GM18499 (cell line): ENCODE measurements at regions not wholly inside any gene's neighbourhood (a gene's known extent, or its start where the extent isn't known, plus 50 kb on each side); places are given as distances from the start of the nearest gene placed in this dataset.

Source experiments
- ATAC-seq: cut with Tn5 transposase; IDR thresholded peaks from one replicate; pipeline ENCODE4 v1.9.1; 2021; ENCODE audit warnings: moderate number of reproducible peaks; ENCODE audit not compliant: insufficient read depth, unreplicated experiment

DNA sequence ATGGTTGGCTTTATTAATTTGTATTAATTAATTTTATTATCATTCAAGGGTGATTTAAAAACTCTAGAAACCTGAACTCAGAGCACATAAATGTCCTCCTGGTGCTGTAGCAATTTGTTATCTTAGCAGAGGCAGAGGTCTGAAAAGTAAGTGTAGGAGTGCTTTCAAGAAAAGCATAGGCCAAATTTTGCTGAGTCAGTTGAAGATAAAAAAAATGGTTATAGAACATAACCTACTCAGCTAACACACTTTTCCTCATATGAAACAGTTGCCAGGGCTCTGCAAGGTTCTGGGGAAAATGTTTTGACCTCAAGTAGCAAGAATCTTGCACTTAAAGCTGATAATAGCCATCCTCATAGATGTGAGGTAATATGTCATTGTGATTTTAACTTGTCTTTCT lies 53.5 kb upstream of the CHODL start:
- no peak for ATAC-seq

DNA sequence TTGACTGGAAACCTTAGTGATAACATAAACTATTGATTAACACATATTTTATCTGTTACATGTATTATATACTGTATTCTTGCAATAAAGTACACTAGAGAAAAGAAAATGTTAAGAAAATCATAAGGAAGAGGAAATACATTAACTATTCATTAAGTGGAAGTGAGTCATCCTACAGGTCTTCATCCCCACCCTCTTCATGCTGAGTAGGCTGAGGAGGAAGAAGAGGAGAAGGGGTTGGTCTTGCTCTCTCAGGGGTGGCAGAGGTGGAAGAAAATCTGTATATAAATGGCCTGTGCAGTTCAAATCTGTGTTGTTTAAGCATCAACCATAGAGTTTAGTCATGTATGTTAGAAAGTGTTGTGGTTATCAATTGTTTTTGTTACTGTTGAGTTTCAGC lies 66.1 kb upstream of the CHODL start:
- ATAC-seq: no peak

DNA sequence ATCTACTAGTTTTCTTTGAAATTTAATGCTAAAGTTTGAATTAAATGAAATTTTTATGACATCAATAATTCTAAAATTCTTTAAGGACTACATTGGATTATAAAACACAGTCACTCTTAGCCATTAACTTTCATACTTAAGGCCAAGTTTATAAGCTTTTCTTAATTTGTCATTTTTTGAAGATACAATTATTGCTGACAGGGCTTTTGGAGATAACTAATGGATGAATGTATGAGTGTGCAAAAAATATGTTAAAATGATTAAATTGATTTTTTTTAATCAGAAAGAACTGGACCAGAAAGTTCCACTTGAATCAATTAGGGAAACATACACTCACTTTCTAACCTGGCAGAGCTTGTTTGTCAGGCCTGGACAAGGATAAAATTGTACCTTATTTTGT lies 70.3 kb upstream of the CHODL start:
- ATAC-seq: no peak

DNA sequence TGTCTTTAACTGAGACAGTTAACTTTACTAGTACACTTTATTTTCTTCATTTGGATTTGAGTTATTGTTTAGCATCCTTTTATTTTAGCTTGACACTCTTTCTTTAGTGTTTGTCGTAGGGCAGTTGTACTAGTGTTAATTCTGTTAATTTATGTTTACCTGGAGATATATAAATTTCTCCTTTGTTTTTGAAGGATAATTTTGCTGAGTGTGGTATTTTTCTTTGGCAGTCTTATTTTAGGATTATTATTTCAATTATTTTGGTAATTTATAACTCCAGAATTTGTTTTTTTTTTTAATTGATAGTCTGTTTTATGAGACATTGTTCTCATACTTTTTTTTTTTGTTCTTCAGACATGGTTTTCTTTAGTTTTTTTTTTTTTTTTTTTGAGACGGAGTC lies 73.8 kb upstream of the CHODL start:
- ATAC-seq: no peak

DNA sequence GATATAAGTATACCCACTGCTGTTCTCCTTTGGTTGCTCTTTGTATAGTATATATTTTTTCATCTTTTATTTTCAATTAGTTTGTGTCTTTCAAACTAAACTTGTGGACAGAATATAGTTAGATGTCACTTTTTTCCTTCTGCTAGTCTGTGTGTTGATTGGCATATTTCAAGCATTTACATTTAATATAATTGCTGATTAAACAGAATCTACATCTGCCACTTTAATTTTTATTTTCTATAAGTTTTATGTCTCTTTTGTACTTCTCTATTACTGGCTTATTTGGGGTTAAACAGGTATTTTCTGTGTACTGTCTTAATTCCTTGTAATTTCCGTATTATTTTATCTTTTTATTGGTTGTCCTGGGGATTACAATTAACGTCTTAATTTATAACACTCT lies 74.4 kb upstream of the CHODL start:
- no peak for ATAC-seq

DNA sequence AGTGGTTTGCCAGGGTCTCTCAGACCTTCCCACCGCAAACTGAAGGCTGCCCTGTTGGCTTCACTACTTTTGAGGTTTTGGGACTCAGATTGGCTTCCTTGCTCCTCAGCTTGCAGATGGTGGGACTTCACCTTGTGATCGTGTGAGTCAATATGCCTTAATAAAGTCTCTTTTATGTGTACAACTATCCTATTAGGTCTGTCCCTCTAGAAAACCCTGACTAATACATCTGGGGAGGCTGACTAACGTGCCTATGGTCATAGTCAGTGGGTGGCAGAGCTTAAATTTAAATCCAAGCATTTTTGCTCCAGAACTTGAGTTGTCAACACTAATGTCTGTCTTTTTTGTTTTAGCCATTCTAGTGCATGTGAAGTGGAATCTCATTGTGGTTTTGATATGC lies 76.5 kb upstream of the CHODL start:
- ATAC-seq: no peak

DNA sequence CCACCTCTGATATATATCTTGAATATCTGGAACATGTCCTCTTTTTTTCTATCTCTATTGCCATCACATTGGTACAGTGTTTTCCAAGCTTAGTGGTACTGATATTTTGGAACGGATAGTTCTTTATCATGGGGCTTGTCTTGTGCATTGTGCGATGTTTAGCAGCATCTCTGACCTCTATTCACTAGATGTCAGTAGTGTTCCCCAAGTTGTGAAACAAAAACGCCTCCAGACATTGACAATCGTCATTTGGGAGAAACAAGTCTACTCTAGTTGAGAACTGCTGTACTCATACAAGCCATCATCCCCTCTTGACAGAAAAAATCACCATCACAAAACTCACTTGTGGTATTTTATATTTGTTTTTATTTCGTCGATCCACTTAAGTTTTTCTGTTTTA lies 79.7 kb upstream of the CHODL start:
- no peak for ATAC-seq

DNA sequence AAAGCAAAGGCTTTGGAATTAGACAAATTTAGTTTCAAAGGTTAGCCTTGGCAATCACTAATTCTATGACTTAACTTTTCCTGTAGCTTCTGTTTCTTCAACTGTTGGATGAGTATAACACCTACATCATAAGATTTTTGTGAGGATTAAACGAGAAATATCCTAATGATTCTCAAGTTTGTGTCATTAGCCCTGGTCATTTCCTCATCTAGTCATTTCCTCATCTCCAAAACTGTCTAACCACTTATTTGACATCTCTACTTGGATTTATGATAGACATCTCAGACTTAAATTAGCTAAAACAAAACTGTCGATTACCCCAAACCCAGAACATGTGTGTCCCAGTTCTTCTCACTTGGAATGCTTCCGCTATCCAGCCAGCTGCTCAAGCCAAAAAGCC lies 80.2 kb upstream of the CHODL start:
- ATAC-seq: no peak

DNA sequence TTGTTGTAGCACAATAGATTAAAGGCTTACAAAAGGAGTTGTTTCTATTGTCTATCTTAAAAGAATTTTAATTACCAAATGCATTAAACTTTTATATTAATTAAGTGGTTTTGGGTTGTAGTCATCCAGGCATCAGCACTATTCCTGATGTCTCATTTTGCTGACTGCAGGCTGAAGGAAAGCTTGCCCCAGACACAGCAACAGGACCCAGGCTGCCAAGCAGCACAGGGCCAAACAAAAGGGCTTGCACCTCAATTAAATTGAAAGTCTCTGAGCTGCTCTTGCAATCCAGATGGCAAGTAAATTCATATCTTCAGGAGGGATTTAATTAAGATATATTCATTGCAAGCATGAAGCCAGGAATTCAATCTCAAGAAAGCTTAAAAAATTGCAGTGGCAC lies 80.7 kb upstream of the CHODL start:
- ATAC-seq: no peak

DNA sequence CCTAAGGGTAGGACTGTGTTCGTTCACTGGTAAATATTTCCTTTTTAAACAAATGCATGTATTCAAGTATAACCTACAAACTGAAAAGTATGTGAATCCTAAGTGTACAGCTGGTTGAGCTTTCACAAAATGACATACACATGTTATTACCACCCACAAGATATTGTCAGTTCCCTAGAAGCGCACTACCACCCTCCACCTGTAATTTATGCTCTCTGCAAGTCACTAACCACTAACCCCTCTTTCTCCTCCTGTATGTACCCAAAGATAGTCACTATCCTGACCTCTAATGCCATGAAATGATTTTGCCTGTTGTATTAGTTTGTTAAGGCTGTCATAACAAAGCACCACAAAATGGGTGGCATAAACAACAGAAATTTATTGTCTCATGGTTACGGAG lies 82.8 kb upstream of the CHODL start:
- ATAC-seq: no peak

DNA sequence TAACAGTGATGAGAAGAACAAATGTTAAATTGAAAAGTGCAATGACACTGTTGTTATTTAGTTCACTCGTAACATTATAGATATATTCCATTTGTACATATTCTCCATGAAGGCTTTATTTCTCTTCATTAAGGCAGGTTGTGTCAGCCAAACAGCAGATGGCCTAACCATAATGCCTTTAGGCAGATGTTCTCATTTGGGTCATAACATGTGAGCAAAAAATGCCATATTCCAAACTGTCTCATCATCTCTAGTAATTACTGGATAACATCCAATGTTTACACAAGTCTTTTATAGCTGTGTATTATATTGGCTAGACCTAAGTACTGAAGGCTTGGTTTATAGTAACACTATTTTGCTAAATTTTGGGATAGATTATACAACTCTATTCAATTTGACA lies 87.2 kb upstream of the CHODL start:
- no peak for ATAC-seq

DNA sequence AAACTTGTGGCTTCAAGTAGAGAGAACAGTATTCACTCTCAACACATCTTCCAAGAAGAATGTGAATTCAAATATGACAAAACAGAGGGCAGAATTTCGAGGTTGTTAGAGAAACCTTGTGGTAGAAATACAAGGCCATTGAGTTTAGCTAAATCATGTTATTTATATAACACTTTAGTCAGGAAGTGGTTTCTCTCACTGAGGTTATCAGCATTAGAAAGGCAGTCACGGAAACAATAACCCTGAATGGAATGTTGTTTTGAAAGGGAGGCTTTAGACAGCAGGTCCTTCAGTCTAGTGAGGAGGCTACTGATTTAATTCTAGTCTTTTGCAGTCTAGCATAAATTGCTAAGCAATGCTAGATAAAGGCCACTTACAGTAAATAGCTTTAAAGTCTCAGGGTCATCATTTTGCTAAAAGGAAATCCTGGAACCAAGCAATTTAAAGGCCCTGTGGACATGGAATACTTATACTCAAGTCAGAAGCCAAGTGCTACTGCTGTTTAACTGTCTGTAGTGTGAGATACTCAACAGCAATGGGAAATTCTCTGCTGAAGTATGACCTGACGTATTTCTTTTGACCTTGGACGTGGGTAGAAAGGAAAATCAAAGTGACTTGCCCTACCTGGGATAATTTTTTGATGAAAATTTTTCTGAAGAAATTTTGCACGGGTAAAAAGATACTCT lies 89.0 kb upstream of the CHODL start:
- no peak for ATAC-seq

DNA sequence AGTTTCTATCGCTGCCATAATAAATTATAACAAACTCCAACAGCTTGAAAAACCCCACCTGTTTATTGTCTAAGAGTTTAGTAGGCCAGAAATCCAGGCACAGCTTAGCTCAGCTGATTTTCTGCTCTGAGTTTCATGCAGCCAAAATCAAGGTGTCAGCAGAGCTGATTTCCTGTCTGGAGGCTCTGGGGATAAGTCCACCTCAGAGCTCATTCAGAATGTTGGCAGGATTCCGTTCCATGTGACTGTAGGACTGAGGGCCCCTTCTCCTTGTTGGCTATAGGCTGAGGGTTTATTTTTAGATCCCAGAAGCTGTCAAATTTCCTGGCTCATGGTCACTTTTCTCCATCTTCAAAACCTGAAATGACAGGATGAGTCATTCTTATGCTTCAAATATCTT lies 91.6 kb upstream of the CHODL start:
- no peak for ATAC-seq

DNA sequence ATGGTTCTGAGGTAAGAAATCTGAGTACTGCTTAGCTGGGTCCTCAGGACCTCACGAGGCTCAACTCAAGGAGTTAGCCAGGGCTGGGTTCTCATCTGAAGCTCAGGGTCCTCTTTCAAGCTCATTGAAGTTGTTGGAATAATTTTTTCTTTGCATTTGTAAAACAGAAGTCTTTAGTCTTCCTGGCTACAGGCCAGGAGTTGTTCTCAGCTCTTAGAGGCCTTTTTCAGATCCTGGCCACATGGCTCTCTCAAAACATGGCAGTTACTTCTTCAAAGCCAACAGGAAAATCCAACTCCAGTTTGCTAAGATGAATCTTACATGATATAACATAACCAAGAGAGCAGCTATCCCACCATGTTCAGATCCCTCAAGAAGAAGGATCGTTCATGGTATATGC lies 92.3 kb upstream of the CHODL start:
- no peak for ATAC-seq

DNA sequence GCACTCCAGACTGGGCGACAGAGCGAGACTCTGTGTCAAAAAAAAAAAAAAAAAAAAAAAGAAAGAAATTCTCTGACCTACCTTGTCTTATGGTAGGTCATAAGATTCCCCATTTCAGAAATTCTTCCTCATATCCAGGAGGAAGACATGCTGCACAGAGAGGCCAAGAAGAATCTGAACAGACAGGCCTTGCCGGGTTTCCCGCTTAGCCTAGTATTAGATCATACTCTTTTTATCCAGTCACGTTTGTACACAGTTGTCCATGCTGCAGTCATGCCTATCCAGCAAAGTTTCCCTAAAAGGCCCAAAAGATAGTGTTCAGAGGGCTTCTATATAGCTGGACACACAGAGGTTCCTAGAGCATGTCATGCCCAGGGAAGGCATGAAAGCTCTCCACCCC lies 93.6 kb upstream of the CHODL start:
- ATAC-seq: no peak

DNA sequence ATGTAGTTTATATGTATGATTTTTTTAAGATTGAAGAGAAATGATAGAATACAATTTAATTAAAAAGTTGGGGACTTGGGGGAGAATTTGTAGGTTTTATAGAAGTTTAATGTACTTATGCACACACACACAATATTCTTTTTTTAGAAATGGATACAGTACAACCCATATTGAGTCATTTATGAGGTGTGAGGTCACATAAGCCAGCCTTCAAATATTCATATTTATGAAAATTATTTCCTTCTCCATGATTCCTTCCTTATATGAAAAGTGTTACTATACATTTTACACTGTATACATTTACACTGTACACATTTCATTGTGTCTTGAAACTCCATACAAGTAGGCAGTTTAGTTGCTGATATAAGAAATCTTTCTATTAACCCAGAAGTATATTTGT lies 96.2 kb upstream of the CHODL start:
- no peak for ATAC-seq

DNA sequence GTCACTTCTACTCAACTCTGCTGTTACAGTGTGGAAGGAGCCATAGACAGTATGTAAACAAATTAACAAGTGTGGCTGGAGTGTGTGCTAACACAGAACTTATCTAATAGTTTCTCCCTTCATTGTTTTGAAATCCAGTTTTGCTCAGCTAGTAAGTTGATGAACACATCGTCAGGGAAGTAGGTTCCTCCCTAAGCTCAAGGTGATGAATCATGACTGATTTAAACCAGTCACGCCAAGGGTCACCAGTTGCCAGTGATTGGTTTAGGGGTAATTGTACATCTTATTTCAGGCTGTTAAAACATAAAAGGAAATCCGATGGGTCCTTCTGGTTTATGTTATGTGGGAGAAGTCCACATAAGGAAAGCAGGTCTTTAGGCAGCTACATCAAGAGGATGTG lies 97.0 kb upstream of the CHODL start:
- no peak for ATAC-seq

DNA sequence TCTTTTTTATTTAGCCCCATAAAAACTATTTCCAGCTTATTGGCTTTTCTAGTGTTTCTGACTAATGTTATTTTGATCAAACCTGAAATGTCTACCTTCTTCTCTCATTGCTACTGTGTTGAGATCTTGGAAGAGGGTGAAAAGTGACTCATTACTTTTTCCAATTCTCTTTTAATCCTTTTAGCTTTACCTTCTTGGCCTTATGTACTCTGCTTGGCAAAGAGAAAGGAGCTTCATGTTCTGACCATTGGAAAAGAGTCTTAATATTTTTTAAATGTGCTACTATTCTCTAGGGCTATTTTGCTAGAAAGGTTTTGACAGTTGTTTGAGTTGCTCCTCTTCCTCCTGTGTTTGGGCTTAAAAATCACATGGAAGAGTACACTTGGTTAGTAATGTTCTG lies 97.8 kb upstream of the CHODL start:
- ATAC-seq: no peak

DNA sequence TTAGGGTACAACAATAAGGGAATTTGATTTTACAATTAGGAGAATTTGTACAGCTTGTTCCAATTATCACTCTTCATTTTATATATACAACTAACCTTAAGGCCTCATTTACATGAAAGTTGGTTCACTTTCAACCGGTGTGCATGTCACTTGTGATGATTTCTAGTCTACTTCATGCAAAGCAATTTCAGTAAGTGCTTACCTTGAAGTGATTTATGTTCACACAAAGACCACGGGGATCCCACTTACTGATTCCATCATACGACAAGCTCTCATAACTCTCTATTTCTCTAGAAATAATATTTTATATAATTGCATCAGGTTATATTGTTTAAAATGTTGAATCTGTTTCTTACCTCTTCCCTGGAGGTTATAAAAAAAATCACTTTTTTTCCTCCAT lies 100.3 kb upstream of the CHODL start:
- no peak for ATAC-seq

DNA sequence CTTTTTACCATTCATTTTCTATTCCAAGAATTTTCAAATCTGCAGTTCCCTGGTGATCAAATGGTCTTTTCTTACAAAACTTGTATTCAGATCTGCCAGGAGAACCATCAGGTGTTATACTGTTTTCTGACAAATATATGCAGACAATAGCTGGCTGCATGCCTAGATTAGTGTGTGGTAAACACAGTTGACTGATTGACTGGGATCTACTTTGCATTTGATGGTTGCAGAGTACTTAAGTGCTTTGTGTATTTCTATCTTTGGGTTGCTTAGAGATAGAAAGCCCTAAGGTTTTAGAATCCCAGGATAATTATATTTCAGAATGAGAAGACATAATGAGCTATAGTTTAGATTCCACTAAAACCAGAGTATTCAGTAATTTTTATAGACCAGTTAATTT lies 102.0 kb upstream of the CHODL start:
- ATAC-seq: no peak

DNA sequence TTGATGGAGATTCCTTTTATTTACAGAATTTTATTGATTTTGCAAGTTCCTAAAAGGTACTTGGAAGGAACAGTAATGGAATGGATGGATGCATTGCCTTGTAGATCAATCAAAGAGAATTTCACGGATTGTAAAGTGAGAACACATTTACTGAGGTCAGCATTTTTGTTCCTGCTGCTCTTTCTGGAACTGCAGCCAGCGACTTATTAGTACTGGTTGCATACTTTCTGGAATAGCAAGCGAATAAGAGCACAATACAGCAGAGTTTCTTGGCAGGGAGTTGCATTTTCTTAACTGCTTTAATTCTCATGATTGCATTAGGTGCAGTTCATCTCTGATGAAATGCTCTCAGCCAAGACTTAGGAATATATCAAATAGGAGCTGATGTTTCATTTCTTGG lies 106.1 kb upstream of the CHODL start:
- ATAC-seq: no peak

DNA sequence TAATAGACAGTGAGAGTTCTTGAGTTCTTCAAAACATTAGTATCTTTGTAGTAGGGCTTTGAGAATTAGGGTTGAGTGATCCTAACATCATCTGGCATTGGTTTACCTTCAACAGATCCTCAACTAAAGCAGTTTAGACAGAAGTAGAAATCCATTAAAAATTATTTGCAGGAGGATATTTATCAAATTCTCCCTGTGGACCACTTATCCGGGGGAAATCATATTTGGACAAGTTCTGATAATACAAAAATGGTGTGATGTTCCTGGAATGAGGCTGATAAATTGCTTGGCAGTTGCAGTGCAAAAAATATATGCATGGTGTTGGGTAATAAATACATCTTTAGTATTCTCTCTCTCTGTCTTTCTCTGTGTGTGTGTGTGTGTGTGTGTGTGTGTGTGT lies 115.1 kb upstream of the CHODL start:
- ATAC-seq: no peak

DNA sequence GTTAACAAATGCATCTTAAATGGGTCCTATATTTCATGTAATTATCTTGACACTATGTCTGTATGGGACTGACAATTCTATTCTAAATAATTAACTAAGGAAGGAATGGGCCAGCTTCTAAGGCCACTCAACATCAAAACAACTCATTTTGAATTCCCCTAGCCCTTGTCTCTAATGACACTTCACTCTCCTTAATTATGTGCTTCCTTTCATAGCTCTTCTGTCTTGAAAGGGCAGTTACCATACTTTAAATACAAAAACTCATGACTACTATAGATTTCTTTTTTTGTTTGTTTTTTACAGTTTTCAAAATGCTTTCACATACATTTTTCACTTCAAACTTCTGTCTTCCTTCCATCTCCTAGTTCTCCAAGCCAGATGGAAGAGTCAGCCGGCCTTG lies 126.1 kb upstream of the CHODL start:
- no peak for ATAC-seq
